ENCODE measurements at regions not wholly inside any gene's neighbourhood (a gene's known extent, or its start where the extent isn't known, plus 50 kb on each side); places are given as distances from the start of the nearest gene placed in this dataset.

- TF ChIP-seq SIN3A (IDR thresholded peaks at IDR 0.05; ENCODE audit: borderline replicate concordance, insufficient read depth, low read depth, low read length), result no peak
- TF ChIP-seq, protein P1, sequence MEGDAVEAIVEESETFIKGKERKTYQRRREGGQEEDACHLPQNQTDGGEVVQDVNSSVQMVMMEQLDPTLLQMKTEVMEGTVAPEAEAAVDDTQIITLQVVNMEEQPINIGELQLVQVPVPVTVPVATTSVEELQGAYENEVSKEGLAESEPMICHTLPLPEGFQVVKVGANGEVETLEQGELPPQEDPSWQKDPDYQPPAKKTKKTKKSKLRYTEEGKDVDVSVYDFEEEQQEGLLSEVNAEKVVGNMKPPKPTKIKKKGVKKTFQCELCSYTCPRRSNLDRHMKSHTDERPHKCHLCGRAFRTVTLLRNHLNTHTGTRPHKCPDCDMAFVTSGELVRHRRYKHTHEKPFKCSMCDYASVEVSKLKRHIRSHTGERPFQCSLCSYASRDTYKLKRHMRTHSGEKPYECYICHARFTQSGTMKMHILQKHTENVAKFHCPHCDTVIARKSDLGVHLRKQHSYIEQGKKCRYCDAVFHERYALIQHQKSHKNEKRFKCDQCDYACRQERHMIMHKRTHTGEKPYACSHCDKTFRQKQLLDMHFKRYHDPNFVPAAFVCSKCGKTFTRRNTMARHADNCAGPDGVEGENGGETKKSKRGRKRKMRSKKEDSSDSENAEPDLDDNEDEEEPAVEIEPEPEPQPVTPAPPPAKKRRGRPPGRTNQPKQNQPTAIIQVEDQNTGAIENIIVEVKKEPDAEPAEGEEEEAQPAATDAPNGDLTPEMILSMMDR (IDR thresholded peaks at IDR 0.05), result no peak
- no peak for TF ChIP-seq POLR2AphosphoS5 (IDR thresholded peaks at IDR 0.05; ENCODE audit: low read depth, low read length)
- no peak for TF ChIP-seq REST (IDR thresholded peaks at IDR 0.05; ENCODE audit: insufficient read depth in 1 of 2, low read depth in 2 of 2, low read length in 1 of 2)
Observed at GRCh38 chr6:21447987-21448386, 145.6 kb upstream of the SOX4 start.
